Heart left ventricle (tissue), 13 donors: ENCODE measurements at regions not wholly inside any gene's neighbourhood (a gene's known extent, or its start where the extent isn't known, plus 50 kb on each side); places are given as distances from the start of the nearest gene placed in this dataset.

ENCODE experiments used
- CTCF ChIP-seq, 12 donors: fragments of 200-600 bp; sonication (generic) in 4 of 12; IDR thresholded peaks; one replicate each; pipeline versions ENCODE4 v1.5.0 to v1.8.0; 2018 to 2022; ENCODE audit warnings: antibody characterized with exemption in 12 of 12, mild to moderate bottlenecking in 5 of 12
- POLR2A ChIP-seq, 2 donors: fragments of 450-650 bp; IDR thresholded peaks; one replicate each; pipeline ENCODE4 v1.6.1; 2017; ENCODE audit warnings: antibody characterized with exemption in 2 of 2, mild to moderate bottlenecking in 2 of 2, moderate library complexity in 2 of 2
- donor health status: ischemic (EF 13 %, LVEDD 7.1; RV severe dilation, severe dysfunction).
- donor health status: DM: no; HTN: yes; CAD: no.
- donor health status: DM: no; HTN: no; CAD: no.
- donor health status: ischemic (EF 25% LVEDD 6.9; RV normal size, moderate dysfunction).
- donor health status: ischemic (EF 25% LVEDD 5.7; RV mildly dilated, moderate dysfunction).
- donor health status: ischemic (EF 35%, LVEDD 5.7; RV mildly dilated, moderate dysfunction).
- donor health status: nonischemic (EF 11% LVEDD 7.7; RV severe dilation, severe dysfunction).
- donor health status: DM: yes; HTN: yes; CAD: no.
- donor health status: PGD.
- donor health status: ischemic (EF 29% LVEDD 5.4; RV normal size, mild dysfunction).
- donor health status: nonischemic (EF 23%, LVEDD 6.1; RV moderate dilation, normal function).

GRCh38 chr6:146909886-146910285 lies 294.3 kb upstream of the STXBP5 start:
- TF ChIP-seq POLR2A (IDR thresholded peaks at IDR 0.05) (no peak), CTCF (IDR thresholded peaks at IDR 0.05) (no peak)
